ENCODE measurements at regions not wholly inside any gene's neighbourhood (a gene's known extent, or its start where the extent isn't known, plus 50 kb on each side); places are given as distances from the start of the nearest gene placed in this dataset.

DNA sequence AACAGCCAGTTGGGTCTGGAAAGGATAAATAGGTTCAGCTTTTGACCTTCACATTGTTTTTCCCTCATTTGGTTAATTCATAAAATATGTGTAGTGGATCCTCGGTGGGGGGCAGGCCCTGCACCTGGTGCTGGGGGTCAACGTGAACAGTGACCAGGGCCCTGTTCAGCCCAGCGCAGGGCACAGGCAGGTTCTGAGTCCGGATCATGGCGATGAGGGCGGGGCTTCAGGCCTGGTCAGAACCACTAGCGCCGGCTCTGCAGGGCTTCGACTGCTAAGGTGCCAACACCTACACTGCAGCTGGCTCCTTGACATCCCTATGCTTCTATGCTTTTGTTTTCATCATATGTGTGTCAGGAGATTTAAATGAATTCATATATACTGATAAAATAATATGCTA lies 177.7 kb downstream of the CXCL12 start:
- TF ChIP-seq POLR2AphosphoS5 (IDR thresholded peaks at IDR 0.05; ENCODE audit: low read depth, low read length): no peak
- TF ChIP-seq, protein P1, sequence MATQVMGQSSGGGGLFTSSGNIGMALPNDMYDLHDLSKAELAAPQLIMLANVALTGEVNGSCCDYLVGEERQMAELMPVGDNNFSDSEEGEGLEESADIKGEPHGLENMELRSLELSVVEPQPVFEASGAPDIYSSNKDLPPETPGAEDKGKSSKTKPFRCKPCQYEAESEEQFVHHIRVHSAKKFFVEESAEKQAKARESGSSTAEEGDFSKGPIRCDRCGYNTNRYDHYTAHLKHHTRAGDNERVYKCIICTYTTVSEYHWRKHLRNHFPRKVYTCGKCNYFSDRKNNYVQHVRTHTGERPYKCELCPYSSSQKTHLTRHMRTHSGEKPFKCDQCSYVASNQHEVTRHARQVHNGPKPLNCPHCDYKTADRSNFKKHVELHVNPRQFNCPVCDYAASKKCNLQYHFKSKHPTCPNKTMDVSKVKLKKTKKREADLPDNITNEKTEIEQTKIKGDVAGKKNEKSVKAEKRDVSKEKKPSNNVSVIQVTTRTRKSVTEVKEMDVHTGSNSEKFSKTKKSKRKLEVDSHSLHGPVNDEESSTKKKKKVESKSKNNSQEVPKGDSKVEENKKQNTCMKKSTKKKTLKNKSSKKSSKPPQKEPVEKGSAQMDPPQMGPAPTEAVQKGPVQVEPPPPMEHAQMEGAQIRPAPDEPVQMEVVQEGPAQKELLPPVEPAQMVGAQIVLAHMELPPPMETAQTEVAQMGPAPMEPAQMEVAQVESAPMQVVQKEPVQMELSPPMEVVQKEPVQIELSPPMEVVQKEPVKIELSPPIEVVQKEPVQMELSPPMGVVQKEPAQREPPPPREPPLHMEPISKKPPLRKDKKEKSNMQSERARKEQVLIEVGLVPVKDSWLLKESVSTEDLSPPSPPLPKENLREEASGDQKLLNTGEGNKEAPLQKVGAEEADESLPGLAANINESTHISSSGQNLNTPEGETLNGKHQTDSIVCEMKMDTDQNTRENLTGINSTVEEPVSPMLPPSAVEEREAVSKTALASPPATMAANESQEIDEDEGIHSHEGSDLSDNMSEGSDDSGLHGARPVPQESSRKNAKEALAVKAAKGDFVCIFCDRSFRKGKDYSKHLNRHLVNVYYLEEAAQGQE (IDR thresholded peaks at IDR 0.05; ENCODE audit: insufficient read depth in 1 of 2, low read depth in 2 of 2, low read length in 2 of 2): no peak
- no peak for TF ChIP-seq FOXP2 (optimal IDR thresholded peaks at IDR 0.05; ENCODE audit: borderline replicate concordance, extremely low read depth, extremely low read length, insufficient read depth)
